Retinal pigment epithelial cell (primary cell): ENCODE measurements at regions not wholly inside any gene's neighbourhood (a gene's known extent, or its start where the extent isn't known, plus 50 kb on each side); places are given as distances from the start of the nearest gene placed in this dataset.

Source experiments
- DNase-seq: peaks from one replicate; pipeline ENCODE4 v3.0.0-alpha.2; 2010; ENCODE audit warnings: low read depth
- H3K4me3 ChIP-seq: 2 replicates; pipeline ENCODE4 v1.5.1; 2011; ENCODE audit warnings: mild to moderate bottlenecking, low read length, control low read depth, moderate library complexity
- CTCF ChIP-seq: conservative IDR thresholded peaks from 2 replicates; pipeline ENCODE4 v1.5.1; 2011; ENCODE audit warnings: low read depth, low read length, control low read depth, inconsistent platforms

- no peak for DNase-seq
- no peak overlapping the region for H3K4me3 ChIP-seq
- TF ChIP-seq CTCF: peak; percentile 46
These were observed 50.0 kb downstream of the SPRING1 start for GRCh38 chr12:116687888-116688287.

GRCh38 chr12:116684891-116685290 lies 53.0 kb downstream of the SPRING1 start:
- no peak for TF ChIP-seq CTCF
- DNase-seq: no peak
- H3K4me3 ChIP-seq: no peak overlapping the region

- no peak overlapping the region for H3K4me3 ChIP-seq
- TF ChIP-seq CTCF: no peak
- DNase-seq: no peak
These were observed 60.6 kb downstream of the SPRING1 start for GRCh38 chr12:116677202-116677661.

GRCh38 chr12:116675339-116676107 lies 62.3 kb downstream of the SPRING1 start:
- no peak overlapping the region for H3K4me3 ChIP-seq
- no peak for DNase-seq
- no peak for TF ChIP-seq CTCF

- no peak for DNase-seq
- no peak for TF ChIP-seq CTCF
- H3K4me3 ChIP-seq: no peak overlapping the region
These were observed 63.2 kb downstream of the SPRING1 start for GRCh38 chr12:116674643-116675183.

GRCh38 chr12:116673681-116674111 lies 64.2 kb downstream of the SPRING1 start:
- peak; percentile 31 for TF ChIP-seq CTCF
- DNase-seq: no peak
- no peak overlapping the region for H3K4me3 ChIP-seq

GRCh38 chr12:116672842-116673516 lies 64.9 kb downstream of the SPRING1 start:
- H3K4me3 ChIP-seq: no peak overlapping the region
- TF ChIP-seq CTCF: no peak
- no peak for DNase-seq
